ENCODE measurements at regions not wholly inside any gene's neighbourhood (a gene's known extent, or its start where the extent isn't known, plus 50 kb on each side); places are given as distances from the start of the nearest gene placed in this dataset.

- H4K20me1 ChIP-seq (replicated peaks; ENCODE audit: control insufficient read depth, extremely low read depth, insufficient read depth, low read length) = no peaks in the 10 kb centered on the region
- FAIRE-seq = no peak
- H3K4me1 ChIP-seq (ENCODE audit: control insufficient read depth, extremely low read depth, insufficient read depth, low read length) = no peaks in the 10 kb centered on the region
- TF ChIP-seq EZH2 (IDR thresholded peaks at IDR 0.05; ENCODE audit: borderline replicate concordance, low read depth, low read length, severe bottlenecking) (no peak), GATA2 (IDR thresholded peaks at IDR 0.05; ENCODE audit: insufficient read depth, insufficient read length, low read depth, low read length) (no peak), JUN (IDR thresholded peaks at IDR 0.05; ENCODE audit: borderline replicate concordance, insufficient read depth, insufficient read length, low read depth) (no peak), MYC (IDR thresholded peaks at IDR 0.05; ENCODE audit: low read depth, low read length) (no peak), POLR2A (IDR thresholded peaks at IDR 0.05; ENCODE audit: low read depth, low read length) (no peak), FOS (IDR thresholded peaks at IDR 0.05; ENCODE audit: borderline replicate concordance, insufficient read depth, low read length) (no peak), POLR2AphosphoS5 (IDR thresholded peaks at IDR 0.05; ENCODE audit: insufficient read depth, low read depth, low read length) (no peak), MAX (IDR thresholded peaks at IDR 0.05; ENCODE audit: insufficient read depth, insufficient read length) (no peak), CTCF (IDR thresholded peaks at IDR 0.05; ENCODE audit: extremely low read depth in 1 of 2, insufficient read depth in 1 of 2, low read depth in 1 of 2, low read length in 2 of 2) (no peak)
- no peak overlapping the region for H3K9ac ChIP-seq (replicated peaks; ENCODE audit: extremely low read depth, insufficient read depth, low read length)
- intact Hi-C loops (cut with micrococcal nuclease) (no loop called here), dilution Hi-C loops (cut with MboI; ENCODE audit: extremely low pct_ligation_motif_present, low sequenced_read_pairs) (no loop called here)
- no peak overlapping the region for H3K4me2 ChIP-seq (ENCODE audit: insufficient read depth, low read length)
- H3K4me3 ChIP-seq (replicated peaks in 1 of 3; ENCODE audit: insufficient read depth in 1 of 3, low read depth in 1 of 3, low read length in 3 of 3) = no peak overlapping the region
- ChIA-PET CTCF (interaction anchor here (1.2 kb wide), 1 partner anchor 14 kb away, joined by 3 read pairs; no protein-coding TSS in a partner anchor), POLR2A (interaction anchor here (0.5 kb wide), 1 partner anchor 88 kb away, joined by 3 read pairs; no protein-coding TSS in a partner anchor)
- no peaks in the 10 kb centered on the region for H3K79me2 ChIP-seq (ENCODE audit: control insufficient read depth, insufficient read depth, low read length)
- H2AFZ ChIP-seq (ENCODE audit: low read depth, low read length) = no peak overlapping the region
- no peak overlapping the region for H3K27ac ChIP-seq (ENCODE audit: insufficient read depth, low read depth, low read length)
- no peaks in the 10 kb centered on the region for H3K27me3 ChIP-seq (ENCODE audit: control insufficient read depth in 2 of 2, insufficient read depth in 2 of 2, low read length in 2 of 2)
- BruUV-seq (replicated peaks) = no TSS peak
- no peak for DNase-seq (ENCODE audit: low read depth, low spot score)
- H3K36me3 ChIP-seq (ENCODE audit: control insufficient read depth in 2 of 2, extremely low read depth in 1 of 2, insufficient read depth in 2 of 2, low read length in 2 of 2) = no peaks in the 10 kb centered on the region
- H3K9me1 ChIP-seq (replicated peaks; ENCODE audit: control insufficient read depth, extremely low read depth, insufficient read depth, low read length) = no peaks in the 10 kb centered on the region
- H3K9me3 ChIP-seq (replicated peaks; ENCODE audit: control insufficient read depth, insufficient read depth, low read length) = no peaks in the 10 kb centered on the region
Measured at GRCh38 chr11:19467904-19468303, 227.2 kb upstream of the E2F8 start.

All from endothelial cell of umbilical vein (primary cell).